Rectal smooth muscle tissue (tissue), 1 donor: ENCODE measurements at regions not wholly inside any gene's neighbourhood (a gene's known extent, or its start where the extent isn't known, plus 50 kb on each side); places are given as distances from the start of the nearest gene placed in this dataset.

Experiments used
- H3K27ac ChIP-seq: one replicate; pipeline ENCODE4 v1.7.0; 2013; ENCODE audit warnings: low read depth, low read length, inconsistent platforms
- H3K27me3 ChIP-seq: one replicate; pipeline ENCODE4 v1.7.0; 2013; ENCODE audit warnings: low read length; ENCODE audit not compliant: control insufficient read depth, insufficient read depth
- H3K36me3 ChIP-seq: one replicate; pipeline ENCODE4 v1.7.0; 2013; ENCODE audit warnings: low read length; ENCODE audit not compliant: control insufficient read depth, insufficient read depth
- H3K4me1 ChIP-seq: one replicate; pipeline ENCODE4 v1.7.0; 2013; ENCODE audit warnings: low read length; ENCODE audit not compliant: control insufficient read depth, insufficient read depth
- H3K4me3 ChIP-seq: one replicate; pipeline ENCODE4 v1.7.0; 2013; ENCODE audit warnings: low read length
- H3K9ac ChIP-seq: one replicate; pipeline ENCODE4 v1.7.0; 2013; ENCODE audit warnings: low read length

DNA sequence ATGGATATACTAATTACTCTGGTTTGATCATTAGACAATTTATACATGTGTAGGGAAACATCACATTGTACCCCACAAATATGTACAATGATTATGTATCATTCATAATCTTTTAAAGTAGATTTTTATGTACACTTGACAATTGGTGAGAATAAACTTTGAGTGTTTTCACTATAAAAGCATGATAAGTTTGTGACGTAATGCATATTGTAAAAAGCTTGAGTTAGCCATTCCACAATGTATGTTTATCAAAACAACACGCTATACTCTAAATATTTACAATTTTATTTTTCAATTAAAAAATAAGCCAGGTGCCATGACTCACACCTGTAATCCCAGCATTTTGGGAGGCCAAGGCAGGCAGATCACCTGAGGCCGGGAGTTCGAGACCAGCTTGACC, 360.1 kb upstream of the ITGA1 start:
- no peak overlapping the region for H3K4me3 ChIP-seq
- no peak overlapping the region for H3K27ac ChIP-seq
- no peaks in the 10 kb centered on the region for H3K36me3 ChIP-seq
- H3K4me1 ChIP-seq = no peaks in the 10 kb centered on the region
- H3K9ac ChIP-seq = no peak overlapping the region
- H3K27me3 ChIP-seq = no peaks in the 10 kb centered on the region

DNA sequence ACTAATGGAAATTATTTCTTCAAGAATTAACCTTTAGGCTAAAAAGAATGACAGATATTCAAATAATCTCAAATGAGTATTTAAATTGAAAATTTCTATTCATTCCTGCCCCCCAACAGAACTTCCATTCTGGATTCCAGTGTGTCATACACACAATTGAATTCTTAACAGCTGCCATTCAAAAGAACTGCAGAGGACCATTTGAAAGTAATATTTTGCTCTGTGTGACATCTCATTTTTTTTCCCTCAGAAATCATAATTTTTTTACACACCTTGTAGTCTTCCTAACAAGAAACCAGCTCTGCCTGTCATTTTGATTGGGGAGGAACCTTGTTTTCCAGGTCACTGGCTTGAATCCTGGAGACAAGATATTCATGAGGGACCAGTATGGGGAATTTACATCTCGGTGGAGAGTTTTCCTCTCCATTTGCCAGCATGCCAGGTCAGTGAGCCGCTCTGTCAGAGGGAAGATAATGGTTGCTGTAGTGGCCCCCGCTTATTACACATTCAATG, 358.7 kb upstream of the ITGA1 start:
- no peaks in the 10 kb centered on the region for H3K4me1 ChIP-seq
- H3K27me3 ChIP-seq = no peaks in the 10 kb centered on the region
- H3K27ac ChIP-seq = no peak overlapping the region
- no peak overlapping the region for H3K9ac ChIP-seq
- H3K4me3 ChIP-seq = no peak overlapping the region
- no peaks in the 10 kb centered on the region for H3K36me3 ChIP-seq

DNA sequence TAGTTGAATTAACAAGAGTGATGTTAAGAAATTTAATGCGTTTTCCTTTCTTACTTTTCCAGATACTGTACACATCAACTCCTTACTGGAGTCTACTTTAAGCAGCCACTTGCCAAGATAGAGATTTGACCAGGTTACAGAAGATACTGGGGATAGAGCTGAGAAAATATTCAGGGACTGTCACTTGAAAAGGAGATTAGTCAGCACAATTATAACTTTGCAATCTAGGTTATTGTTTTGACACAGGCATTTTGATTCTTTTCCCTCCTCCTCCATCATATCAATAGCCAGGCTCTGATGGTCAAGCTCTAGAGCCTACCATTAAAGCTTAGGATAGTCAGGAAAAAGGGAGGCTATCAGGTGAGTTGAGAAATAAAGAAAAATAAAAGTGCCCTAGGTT, 345.9 kb upstream of the ITGA1 start:
- no peaks in the 10 kb centered on the region for H3K4me1 ChIP-seq
- no peak overlapping the region for H3K4me3 ChIP-seq
- H3K27ac ChIP-seq = no peak overlapping the region
- no peaks in the 10 kb centered on the region for H3K27me3 ChIP-seq
- H3K9ac ChIP-seq = no peak overlapping the region
- no peaks in the 10 kb centered on the region for H3K36me3 ChIP-seq

DNA sequence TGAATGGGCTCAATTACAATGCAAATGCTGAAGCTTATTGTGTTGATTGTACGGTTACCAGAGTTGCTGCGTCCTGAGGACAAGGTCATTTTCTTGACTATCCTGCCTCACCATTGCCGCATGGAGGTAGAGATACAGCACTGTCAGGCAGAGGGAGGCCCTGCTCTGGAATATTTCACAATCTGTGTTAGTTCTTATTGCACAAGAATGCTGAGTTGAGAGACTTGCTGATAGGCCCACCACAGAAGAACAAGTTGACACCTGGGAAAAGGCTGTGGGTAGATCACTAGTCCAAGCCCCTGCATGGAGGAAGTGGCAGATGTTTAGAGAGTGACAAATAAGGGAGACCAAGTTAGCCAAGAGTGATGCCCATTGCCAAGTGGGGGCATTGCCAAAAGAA, 344.5 kb upstream of the ITGA1 start:
- no peak overlapping the region for H3K4me3 ChIP-seq
- H3K9ac ChIP-seq = no peak overlapping the region
- H3K36me3 ChIP-seq = no peaks in the 10 kb centered on the region
- H3K27ac ChIP-seq = no peak overlapping the region
- H3K4me1 ChIP-seq = no peaks in the 10 kb centered on the region
- H3K27me3 ChIP-seq = no peaks in the 10 kb centered on the region

DNA sequence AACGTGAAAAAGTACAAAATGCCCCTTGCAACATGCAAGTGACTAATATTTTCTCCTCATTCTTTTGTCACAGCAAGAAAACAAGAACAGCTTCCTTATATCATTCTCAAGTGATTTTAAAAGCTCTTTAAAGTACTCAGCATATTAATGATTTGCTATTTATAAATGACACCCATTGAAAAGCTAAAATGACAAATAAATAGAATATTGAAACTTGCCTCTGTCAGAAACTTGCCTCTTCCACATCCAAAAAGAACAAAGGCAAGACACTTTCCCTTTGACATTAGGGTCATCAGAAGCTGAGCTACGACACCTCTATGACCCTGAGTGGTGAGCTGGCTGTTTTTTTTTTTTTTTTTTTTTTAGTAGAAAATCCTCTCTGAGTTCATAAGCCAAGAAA, 339.6 kb upstream of the ITGA1 start:
- Histone ChIP-seq H3K4me1 (no peaks in the 10 kb centered on the region), H3K4me3 (no peak overlapping the region), H3K36me3 (no peaks in the 10 kb centered on the region), H3K9ac (no peak overlapping the region), H3K27me3 (no peaks in the 10 kb centered on the region), H3K27ac (no peak overlapping the region)

DNA sequence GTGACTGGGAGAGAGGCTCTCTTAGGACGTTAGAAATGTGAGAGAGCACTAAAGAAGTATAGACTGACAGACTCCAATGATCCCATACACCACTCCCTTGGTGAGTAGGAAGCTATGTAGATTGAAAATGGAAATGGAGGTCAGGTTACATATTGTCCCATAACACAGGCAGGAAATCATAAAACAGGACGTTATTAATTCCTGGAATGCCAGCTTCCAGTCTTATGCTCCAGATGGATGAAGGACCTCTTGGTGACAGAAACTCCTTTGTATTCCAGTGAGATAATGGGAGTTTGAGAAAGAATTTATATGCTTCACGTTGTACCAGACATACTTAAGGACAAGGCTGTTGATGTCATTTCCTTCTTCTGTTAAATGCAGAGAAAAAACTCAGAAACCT, 338.2 kb upstream of the ITGA1 start:
- H3K36me3 ChIP-seq = no peaks in the 10 kb centered on the region
- no peak overlapping the region for H3K9ac ChIP-seq
- H3K4me3 ChIP-seq = no peak overlapping the region
- H3K27ac ChIP-seq = no peak overlapping the region
- no peaks in the 10 kb centered on the region for H3K4me1 ChIP-seq
- H3K27me3 ChIP-seq = no peaks in the 10 kb centered on the region

DNA sequence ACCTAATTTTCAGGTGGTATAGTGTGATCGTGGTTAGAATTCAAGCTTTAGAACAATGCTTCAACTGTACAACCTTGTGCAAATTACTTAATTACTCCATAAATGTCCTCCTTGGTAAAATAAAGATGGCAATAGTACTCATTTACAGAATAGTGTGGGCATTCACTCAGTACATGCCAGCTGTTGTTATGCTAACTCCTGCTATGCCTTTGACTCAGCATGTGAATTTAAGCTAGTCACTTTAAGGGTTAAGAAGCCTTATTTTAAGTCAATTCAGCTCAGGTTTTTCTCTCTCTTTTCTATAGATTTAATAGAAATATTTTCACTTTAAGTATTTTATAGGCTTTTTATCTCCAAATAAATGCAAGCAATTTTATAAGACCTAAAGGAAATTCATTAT, 335.6 kb upstream of the ITGA1 start:
- Histone ChIP-seq H3K27me3 (no peaks in the 10 kb centered on the region), H3K27ac (no peak overlapping the region)

DNA sequence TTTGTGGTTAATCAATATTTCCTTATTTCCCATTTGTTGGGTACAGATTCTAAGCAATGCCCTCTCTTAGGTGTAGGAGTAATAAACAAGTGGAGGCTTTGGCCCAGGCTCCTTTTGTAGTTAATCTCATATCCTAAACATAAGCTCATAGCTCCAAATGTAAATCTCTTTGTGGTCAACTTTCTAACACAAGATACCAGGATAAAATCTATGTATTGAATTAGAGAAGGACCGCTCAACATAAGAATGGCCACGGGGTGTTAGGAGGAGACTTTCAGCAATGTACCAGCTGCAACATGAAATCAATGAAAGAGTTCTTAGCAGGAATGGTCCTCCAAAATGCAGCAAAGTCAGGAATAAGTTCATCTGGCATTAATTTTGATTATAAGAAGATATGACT, 334.5 kb upstream of the ITGA1 start:
- Histone ChIP-seq H3K9ac (no peak overlapping the region), H3K27ac (no peak overlapping the region), H3K27me3 (no peaks in the 10 kb centered on the region), H3K4me1 (no peaks in the 10 kb centered on the region), H3K36me3 (no peaks in the 10 kb centered on the region), H3K4me3 (no peak overlapping the region)

More for the DNA sequence above, 335.6 kb upstream of the ITGA1 start:
- Histone ChIP-seq H3K9ac (no peak overlapping the region), H3K4me1 (no peaks in the 10 kb centered on the region), H3K36me3 (no peaks in the 10 kb centered on the region), H3K4me3 (no peak overlapping the region)

DNA sequence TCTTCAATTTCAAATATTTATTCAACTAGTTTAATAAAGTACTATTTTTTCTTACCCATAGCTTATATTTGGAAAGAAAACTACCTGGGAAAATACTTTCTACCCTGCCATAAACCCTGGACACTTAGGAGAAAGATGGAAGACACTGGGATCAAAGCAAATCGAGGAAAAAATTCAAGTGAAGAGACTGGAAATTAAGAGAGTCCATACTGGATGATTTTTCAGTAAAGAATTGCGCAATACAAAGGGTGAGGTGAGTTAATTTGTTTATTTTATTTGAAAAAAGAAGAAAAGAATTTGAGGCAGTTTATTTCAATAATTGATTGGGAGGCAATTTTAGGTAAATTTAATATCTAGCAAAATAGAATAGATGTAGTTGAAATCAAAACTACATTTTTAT, 331.8 kb upstream of the ITGA1 start:
- no peak overlapping the region for H3K27ac ChIP-seq
- H3K4me3 ChIP-seq = no peak overlapping the region
- H3K36me3 ChIP-seq = no peaks in the 10 kb centered on the region
- no peaks in the 10 kb centered on the region for H3K27me3 ChIP-seq
- no peaks in the 10 kb centered on the region for H3K4me1 ChIP-seq
- H3K9ac ChIP-seq = no peak overlapping the region

DNA sequence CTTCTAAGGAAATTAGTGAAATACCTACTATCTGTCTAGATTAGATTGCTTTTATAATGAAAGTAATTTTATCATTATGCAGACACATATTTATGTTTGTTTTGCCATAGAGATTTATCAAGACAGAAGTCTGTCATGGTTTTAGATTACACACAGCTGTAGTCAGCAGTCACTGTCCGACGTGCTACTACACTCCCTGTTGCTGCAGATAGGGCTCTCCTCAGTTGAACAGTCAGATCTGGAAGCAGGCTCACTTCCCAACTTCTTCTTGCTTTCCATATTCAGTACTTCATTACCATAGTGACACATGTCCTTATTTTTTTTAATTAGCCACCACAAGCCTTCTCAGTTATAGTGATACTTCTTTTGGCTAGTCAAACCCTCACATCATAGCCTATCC, 329.9 kb upstream of the ITGA1 start:
- no peak overlapping the region for H3K9ac ChIP-seq
- no peaks in the 10 kb centered on the region for H3K27me3 ChIP-seq
- no peak overlapping the region for H3K27ac ChIP-seq
- no peaks in the 10 kb centered on the region for H3K4me1 ChIP-seq
- no peaks in the 10 kb centered on the region for H3K36me3 ChIP-seq
- H3K4me3 ChIP-seq = no peak overlapping the region

DNA sequence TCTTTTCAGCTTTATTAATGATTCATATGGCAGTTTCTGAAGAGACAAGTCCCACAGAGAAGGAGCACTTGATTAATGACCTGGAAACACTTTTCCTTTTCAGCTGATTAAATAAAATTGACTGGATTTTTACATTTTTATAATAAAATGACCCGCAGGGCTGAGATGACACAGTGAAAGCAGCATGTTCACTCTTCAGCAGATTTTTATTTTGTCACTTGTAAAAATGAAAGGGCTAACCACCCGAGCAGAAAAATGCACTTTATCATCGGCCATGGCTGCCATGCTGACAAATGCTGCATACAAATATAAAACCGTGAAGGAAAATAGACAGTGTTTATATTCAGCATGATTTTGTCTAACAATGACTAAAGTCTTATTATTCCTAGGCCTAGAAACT, 321.6 kb upstream of the ITGA1 start:
- Histone ChIP-seq H3K36me3 (no peaks in the 10 kb centered on the region), H3K4me1 (no peaks in the 10 kb centered on the region), H3K27ac (no peak overlapping the region), H3K4me3 (no peak overlapping the region), H3K27me3 (no peaks in the 10 kb centered on the region), H3K9ac (no peak overlapping the region)

DNA sequence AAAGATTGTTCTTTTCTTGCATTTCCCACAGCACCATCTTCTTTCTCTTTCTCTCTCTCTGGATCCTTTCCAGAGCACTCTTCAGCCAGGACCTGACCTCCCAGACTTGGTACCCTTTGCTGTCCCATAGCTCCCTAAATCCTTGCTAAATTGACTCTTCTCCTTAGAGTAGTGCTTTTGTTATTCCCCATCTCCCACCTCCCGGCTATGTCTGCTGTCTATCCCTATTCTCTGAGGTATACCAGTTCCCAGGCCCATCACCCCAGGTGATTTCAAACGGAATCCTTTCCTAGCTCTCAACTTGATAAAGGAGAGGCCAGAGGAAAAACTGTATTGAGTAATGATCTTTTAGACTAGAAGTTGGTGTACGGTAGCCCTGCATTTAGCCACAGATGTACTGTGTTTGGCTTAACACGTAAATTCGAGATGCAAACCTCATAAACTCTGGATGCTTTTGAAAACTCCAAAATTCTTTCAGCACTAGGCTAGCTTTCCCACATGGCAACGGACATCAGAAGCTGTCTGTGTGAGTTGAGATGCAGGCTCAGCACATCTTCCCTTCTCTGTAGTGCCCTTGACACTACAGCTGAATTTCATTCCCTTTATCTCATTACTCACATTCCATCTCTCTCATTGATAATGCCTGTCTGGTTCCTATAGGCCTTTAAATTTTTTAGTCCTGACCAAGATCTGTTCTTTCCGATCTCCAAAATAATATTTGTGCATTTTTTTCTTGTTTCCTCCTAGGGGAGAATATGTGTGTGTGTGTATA, 320.8 kb upstream of the ITGA1 start:
- Histone ChIP-seq H3K4me3 (no peak overlapping the region), H3K4me1 (no peaks in the 10 kb centered on the region), H3K36me3 (no peaks in the 10 kb centered on the region), H3K27ac (no peak overlapping the region), H3K9ac (no peak overlapping the region), H3K27me3 (no peaks in the 10 kb centered on the region)

DNA sequence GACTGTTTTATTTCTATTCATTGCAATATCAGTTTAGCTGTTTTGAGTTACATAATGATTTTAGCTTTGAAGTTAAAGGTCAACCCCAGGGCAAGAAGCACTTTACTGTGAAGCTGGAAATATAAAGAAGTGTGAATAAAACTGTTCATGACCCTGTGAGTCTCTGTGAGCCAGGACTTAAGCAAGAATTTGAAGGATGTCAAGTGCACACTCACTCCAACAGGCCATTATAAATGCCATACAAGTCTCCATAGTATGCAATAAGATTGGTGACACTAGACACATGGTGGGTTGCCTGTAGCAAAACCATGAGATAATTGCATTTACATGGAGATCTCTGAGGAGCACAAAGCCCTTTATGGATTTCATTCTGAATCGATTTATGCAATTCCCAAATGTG, 318.7 kb upstream of the ITGA1 start:
- Histone ChIP-seq H3K4me1 (no peaks in the 10 kb centered on the region), H3K4me3 (no peak overlapping the region), H3K9ac (no peak overlapping the region), H3K36me3 (no peaks in the 10 kb centered on the region), H3K27me3 (no peaks in the 10 kb centered on the region), H3K27ac (no peak overlapping the region)
